Left lobe of liver (tissue), 2 donors: ENCODE measurements at regions not wholly inside any gene's neighbourhood (a gene's known extent, or its start where the extent isn't known, plus 50 kb on each side); places are given as distances from the start of the nearest gene placed in this dataset.

Experiments
- ATAC-seq: fragments of 200-7000 bp; cut with Tn5 transposase; one replicate; pipeline ENCODE4 v1.9.1; 2020; ENCODE audit warnings: mild to moderate bottlenecking, moderate library complexity
- DNase-seq: peaks from one replicate; pipeline ENCODE4 v3.0.0-alpha.2; 2020; ENCODE audit warnings: low spot score
- donor health status: DM: no; HTN: no; CAD: no; lungs with moderate emphysema.
- donor health status: DM: no; HTN: yes; CAD: no.

DNA sequence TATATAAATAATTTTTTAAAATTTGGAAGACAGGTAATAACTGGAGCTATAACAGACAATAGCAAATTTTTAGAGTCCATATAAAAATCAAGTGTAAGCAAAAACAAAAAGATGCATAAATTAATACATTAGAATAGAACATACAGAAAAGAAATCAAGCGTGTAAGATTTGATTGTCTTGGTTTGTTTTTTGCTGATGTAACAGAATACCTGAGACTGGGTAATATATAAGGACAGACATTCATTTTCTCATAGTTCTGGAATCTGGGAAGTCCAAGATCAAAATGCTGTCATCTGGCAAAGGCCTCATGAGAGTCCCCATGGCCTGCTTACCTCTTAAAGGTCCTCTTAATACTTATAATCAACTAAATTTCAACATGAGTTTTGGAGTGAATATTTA, 1010.1 kb downstream of the CDH18 start:
- ATAC-seq = no peak
- DNase-seq = no peak

DNA sequence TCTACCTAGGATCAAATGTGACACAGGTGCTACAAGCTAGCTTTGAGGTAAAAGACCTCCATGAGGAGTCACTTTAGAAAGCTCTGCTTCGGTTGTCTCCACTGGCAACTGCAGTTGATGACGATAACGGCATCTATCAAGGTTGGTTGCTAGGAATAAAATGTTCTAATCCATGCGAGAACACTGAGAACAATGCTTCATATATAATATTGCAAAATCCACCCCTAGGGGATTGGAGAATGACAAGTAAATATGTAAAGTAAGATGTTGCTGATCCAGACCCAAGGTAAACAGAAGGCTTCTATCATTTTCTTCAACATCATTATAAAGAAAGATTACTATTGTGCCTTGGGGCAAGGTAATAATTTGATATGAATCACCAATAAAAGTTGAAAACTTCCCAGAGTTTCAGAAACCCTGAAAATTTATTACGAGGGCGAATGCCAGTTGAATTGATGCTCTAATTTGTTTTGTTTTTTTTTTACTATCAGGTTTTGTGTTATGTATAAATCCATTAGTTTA, 1003.4 kb downstream of the CDH18 start:
- ATAC-seq (no peak), DNase-seq (no peak)

DNA sequence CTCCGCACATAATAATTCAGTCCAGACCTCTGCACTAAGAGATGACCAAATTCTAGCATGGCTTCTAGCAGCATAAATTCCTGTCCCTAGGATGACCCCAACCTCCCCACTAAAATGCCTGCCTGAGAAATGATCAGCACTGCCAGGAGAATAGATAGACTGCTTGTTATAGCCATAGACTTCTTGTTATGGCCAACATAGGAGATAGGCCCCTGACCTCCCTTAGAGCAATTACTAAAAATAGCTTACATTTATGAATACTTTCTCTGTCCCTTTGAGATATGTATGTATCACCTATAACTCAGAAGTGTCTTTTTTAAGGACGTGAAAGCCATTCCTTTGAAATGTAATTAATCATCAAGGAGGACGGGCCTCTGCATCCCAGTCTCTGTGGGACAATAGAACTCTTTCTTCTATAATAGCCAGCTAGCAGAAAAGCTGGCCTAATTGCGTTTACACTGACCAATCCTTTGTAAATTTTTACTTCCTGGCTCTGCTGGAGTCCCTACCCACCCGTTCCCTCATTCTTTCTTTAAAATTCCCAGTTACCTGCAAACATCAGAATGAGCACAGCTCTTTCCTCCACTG, 1002.7 kb downstream of the CDH18 start:
- ATAC-seq (no peak), DNase-seq (no peak)

DNA sequence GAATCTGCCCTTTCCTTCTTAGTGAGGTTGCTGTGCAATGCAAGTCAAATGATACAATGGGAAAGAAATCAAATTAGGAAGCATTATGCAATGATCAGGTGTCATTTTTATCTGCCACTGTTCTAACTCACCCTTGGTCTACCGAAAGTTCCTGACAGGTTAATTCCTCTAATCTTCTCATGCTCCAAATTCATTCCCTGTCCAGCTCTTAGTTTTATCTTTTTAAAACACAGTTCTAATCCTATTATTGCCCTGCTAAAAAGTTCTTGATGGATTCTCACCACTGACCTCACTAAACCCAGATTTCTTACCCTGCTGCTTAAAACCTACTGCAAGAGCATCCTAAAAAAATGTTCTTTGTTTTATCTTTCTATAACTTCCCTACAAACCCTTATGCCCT, 1000.9 kb downstream of the CDH18 start:
- no peak for DNase-seq
- no peak for ATAC-seq

DNA sequence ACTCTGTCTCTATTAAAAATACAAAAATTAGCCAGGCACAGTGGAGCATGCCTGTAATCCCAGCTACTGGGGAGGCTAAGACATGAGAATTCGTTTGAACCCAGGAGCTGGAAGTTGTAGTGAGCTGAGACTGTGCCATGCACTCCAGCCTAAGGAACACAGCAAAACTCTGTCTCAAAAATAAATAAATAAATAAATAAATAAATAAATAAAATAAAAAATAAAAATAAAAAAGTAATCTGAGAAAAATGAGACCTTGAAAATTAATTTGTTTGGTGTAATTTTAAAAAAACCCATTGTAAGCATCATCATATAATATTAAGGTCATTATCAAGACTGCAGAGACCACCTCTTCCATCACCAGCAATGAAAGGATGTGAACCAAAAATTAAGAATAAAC, 997.1 kb downstream of the CDH18 start:
- ATAC-seq (no peak), DNase-seq (no peak)

DNA sequence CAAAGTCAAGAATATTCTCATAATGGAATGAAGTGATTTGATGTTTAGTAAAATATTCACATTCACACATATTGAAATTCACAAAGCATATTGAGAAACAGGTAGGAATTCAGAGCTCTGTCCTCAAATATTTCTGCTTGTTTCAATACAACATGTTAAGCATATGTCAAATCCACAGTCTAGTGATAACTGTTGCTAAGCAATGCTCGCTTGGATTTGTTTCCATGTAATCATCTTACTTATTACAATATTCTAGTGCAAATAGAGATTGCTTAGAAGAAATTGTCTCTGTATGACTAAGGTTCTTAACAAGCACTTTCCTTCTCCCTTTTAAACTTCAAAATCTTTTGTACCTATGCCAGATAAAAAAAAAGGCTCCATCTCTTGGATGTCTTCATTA, 995.7 kb downstream of the CDH18 start:
- no peak for DNase-seq
- no peak for ATAC-seq

DNA sequence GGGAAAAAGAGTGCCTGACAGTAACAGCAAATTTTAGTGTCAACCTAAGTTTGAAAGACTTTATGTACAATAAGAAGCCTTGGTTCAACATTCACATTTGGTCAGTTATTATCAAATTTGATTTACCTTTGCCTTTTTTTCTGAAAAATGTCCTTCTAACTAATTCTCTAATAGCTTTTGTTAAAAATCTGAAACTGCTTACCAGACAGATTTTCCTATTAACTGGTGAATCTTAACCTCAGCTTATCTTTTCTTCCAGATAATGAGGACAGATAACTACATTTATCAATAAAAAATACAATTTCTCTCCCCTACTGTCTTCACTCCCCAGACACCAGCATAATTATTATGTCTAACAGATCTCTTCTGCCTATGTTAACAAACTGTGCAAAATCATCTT, 988.5 kb downstream of the CDH18 start:
- DNase-seq = no peak
- no peak for ATAC-seq

DNA sequence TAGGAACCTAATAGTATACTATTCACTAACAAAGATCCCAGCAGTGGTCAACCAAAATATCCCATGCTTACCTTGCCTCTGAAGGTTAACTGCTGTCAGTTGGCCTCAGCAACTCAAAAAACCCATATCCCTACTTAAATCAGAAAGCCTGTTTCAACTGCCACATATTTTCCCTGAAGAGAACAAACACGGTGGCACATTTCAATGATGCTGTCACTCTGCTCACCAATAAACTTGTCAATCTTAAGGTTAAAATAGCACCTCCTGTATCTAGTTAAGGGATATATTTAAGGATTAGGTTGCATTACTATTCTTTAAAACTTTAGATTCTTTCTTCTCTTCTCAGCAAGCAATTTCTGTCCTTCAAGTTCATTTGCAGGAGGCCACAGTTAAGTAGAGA, 986.9 kb downstream of the CDH18 start:
- ATAC-seq = no peak
- DNase-seq = no peak

DNA sequence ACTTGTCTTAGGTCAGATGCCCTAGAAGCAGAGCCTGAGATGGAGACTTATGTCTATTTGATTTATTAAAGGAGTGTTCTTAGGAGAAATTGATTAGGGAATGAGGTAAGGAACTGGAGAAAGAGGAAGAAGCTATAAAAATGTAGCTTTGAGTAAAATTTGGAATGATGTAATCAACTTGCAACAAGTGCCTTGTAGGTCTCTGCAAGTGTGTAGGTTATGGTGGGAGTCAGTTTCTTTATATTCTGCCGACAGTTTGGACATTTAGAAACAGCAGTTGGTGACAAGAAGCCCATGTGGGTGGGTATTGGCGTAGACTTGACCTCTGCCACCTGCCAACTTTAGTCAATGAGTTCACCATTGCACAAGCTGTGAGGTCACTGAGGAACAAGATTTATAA, 986.5 kb downstream of the CDH18 start:
- DNase-seq (no peak), ATAC-seq (no peak)

DNA sequence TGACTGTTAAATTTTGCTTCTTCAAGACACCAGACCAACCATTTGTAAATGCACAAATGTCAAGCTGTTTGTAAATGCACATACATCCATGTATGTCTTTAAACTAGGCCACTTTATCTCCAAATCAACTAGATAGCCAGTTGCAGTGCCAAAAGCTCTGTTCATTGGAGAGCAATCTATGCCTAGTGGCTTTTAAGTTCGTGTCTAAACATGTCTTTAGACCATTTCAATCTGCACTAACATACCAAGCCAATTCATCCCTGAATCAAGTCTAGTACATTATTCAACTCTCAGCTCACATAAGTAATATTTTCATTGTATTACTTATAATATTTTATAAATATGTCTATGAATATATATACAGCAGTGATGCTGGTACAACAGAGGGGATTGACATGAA, 985.9 kb downstream of the CDH18 start:
- DNase-seq (no peak), ATAC-seq (no peak)

DNA sequence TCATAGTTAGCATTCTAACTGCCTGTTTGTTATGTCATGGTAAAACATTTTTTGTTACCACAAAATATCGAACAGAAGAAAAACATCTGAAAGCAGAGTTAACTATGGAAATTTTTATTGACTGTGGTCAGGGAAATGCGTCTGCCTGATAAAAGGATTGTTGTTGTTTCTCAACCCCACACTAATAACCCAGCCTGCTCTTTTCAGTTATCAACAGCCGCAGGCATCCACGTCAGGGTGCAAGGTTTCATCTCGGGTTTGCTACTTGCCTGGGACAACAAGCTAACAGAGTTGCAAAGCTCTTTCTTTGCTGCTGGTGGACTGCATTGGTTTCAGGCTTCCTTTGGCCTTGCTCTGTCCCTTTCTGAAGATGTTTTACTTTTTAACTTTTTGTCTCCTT, 969.2 kb downstream of the CDH18 start:
- no peak for ATAC-seq
- no peak for DNase-seq

DNA sequence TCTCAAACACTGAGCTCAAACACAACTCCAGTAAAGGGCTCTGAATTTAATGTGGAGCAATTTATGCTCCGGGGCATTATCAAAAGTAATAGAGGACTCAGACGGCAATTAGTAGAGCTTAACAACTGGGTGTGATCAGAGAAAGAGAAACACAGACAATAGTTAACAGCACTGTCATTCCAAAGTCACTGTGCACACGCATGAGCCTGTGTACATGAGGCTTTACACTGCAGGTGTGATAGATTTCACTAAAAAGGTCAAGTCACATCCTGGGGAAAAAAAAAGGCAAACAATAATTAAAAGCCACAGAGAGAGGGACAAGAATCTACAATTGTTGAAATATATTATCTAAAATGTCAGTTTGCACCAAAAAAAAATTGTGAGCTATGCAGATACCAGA, 956.5 kb downstream of the CDH18 start:
- no peak for ATAC-seq

DNA sequence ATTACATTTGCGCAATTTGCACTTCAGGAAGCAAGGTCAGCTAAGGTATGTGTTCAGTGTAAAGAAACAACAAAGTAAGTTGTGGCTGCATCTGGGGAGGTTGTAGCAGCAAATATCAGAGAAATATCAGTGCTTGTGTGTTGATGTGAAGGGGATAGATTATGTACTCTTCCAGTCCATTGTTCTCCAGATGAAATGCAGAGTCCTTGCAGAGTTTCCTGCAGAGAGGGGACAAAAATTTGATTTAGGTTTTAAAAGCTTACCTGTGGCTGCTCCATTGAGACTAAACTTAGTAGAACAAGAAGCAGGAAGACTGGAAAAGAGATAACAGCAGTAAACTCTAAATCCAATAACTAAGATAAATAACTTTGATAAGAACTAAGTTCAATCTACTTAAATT, 952.2 kb downstream of the CDH18 start:
- ATAC-seq (no peak), DNase-seq (no peak)

More for the DNA sequence above, 956.5 kb downstream of the CDH18 start:
- no peak for DNase-seq

DNA sequence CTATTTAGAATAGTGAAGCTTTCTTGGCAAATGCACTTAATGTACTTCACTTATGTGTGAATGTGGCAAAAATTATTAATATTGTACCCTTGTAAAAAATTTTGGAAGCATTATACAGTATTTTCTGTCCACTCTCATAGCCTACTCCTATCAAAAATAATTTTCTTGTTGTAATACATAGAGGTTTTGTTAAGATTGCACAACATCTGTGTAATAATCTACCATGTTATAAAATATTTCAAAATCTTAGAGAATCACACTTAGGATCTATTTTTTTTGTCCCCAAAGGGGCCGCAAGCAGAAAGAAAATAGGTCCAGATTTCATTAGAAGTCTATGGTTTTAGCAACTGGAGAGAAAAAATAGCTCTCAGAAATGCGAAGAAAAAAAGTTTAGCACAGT, 945.9 kb downstream of the CDH18 start:
- ATAC-seq = no peak

DNA sequence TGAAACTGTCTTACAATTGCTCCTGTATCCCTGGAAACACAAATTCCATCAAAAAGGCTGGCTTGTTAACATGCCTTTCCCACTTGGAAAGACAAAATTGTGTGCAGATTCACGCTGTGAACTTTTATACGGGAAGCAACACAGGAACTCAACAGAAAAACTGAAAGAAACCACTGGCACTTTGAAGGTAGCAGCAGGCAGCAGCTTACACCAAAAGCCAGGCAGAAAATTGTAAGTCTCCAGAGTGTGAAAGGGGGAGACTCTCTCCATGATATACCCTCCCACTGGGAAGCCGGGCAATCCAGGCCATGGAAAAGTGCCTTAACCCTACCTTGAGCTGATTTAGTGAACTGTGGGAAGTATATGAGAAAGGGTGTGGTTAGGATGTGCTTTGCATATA, 943.7 kb downstream of the CDH18 start:
- ATAC-seq = no peak
- no peak for DNase-seq

More for the DNA sequence above, 945.9 kb downstream of the CDH18 start:
- DNase-seq = no peak

DNA sequence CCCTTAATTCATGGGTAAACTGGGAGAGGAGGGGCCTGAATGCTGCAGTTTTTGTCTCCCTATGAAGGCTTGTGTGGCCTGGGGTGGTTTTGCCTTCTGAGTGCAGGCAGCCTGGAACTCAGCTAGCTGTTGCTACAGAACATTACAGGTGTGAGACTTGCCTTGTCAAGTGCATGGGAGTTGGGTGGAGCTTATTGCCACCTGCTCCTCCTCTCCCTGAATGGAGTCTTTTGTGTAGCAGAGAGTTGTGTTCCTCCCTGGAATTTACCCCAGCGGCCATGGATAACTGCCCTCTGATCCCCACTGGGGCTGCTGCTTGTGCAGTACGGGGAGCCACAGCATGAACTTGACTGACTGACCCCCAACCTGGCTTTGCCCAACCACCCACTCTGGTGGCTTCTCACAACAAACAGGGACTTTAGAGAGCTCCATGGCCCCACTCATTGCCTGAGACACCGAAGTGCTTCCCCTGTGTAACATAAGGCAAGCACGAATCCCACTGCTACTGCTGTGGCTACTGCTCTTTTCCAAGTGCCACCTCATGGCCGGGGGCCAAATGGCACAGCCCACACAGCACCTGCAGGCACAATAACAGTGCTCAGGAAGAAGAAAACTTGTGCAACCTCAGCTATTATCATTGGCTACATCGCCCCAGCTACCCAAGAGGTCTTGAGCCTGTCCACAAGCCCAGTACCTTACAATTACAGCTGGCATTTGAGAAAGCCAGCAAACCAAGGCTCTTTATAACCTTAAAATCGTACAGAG, 942.9 kb downstream of the CDH18 start:
- no peak for DNase-seq
- ATAC-seq = no peak

DNA sequence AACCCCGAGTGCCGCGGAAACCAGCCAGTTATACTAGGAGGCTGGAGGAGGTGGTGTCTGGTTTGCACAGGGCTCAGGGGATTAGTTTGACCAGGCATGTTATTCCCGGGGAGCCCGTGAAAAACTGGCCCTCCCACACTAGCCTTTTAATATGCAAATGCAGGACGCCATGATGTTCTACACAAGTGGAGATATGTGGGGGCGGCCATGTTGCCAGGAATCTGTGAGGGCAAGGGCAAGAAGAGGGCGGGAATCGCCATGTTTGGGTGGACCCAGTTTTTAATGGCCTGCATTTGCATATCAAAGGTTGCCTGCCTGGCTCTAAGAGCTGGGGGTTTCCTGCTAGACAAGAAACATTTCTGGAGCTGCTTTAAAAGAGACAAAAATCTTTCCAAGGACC, 940.7 kb downstream of the CDH18 start:
- no peak for DNase-seq

DNA sequence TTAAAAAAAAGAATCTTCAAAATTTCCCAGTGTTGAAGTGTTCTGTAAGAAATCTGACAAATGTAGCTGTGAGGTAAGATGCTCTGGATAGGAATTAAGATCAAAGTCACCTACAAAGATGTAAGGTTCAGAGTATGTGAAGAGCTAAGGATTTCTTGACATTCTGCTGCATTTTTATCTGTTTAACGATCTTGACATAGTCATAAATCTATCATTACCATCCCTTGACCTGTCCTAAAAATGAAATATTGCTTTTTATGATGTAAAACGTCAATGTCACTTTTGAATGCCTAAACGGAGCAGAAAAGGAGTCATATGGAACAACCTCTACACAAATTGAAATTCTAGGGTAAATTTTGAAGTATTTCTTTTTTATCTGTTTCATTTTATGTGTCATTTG, 939.3 kb downstream of the CDH18 start:
- ATAC-seq (no peak), DNase-seq (no peak)

More for the DNA sequence above, 940.7 kb downstream of the CDH18 start:
- ATAC-seq = no peak

DNA sequence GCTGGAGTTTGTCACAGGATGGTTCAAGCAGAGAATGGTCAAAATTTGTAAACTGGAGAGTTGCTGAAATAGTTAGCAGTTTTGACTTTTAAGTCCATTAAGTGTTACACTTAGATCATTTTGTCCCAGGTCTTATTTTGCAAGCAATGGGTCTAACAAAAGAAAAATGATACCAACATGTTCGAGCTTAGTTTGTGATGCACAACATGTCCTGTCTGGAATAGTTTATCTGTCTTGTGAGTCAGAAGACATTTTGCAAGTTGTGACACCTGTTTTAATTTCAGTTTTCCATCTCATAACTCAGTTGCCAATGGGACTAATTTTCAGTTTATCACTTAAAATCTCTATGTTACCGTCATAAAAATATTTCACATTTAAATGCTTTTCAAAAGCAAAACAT, 929.8 kb downstream of the CDH18 start:
- ATAC-seq = no peak
- no peak for DNase-seq

DNA sequence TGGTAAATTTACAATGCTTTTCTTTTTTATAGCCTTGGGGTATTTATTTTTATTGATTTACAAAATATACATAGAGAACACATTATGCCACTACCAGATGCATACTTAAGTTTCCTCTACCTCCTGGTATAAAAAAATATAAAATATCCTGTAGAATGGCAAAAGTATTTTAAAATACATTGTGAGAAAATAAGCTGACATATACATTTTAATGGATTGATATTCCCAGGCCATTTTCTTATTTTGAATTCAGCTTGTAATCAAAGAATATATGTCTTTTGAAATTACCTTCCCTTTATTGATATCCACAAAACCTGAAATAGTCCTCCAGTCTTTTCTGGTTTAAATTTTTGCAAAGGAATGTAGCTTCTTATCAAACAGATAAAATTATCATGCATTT, 923.9 kb downstream of the CDH18 start:
- DNase-seq (no peak), ATAC-seq (no peak)

DNA sequence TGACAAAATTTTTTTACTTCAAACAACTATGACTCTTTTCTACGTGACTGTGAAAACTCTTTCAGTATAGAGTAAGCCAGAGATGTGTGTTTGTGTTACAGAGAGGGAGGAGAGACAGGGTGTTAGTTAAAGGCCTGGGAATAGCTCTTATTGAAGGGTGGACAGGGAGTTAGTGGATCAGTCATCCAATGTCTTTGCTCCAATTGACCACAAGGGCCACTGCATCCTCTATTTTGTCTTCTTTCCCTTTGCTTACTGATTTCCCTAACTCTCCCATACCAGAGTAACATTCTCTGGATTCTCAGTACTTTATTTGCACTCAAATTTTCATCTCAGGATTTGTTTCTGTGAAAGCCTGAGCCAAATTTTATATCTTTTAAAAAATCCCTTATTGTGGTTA, 920.3 kb downstream of the CDH18 start:
- ATAC-seq (no peak), DNase-seq (no peak)

DNA sequence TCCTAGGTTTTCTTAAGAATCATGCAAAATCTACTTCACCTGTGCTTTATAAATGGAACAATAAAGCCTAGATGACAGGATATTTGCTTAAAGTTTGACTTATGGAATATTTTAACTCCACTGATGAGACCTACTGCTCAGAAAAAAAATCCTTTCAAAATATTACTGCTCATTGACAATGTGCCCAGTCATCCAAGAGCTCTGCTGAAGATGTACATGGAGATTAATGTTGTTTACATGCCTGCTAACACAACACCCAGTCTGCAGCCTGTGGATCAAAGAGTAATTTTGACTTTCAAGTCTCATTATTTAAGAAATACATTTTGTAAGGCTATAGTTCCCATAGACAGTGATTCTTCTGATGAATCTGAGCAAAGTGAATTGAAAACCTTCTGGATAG, 889.6 kb downstream of the CDH18 start:
- ATAC-seq = no peak
- no peak for DNase-seq

DNA sequence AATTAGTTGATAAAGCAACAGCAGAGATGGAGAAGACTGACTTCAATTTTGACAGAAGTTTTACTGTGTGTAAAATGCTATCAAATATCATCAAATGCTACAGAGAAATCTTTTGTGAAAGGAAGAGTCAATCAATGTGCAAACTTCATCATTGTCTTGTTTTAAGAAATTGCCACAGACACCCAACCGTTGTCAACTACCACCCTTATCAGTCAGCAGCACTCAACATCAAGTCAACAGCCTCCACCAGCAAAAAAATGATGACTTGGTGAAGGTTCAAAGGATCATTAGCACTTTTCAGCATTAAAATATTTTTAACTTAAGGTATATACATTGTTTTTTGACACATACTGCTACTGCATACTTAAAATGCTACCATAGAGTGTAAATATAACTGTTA, 888.8 kb downstream of the CDH18 start:
- ATAC-seq = no peak
- DNase-seq = no peak
